ENCODE measurements at regions not wholly inside any gene's neighbourhood (a gene's known extent, or its start where the extent isn't known, plus 50 kb on each side); places are given as distances from the start of the nearest gene placed in this dataset.

DNA sequence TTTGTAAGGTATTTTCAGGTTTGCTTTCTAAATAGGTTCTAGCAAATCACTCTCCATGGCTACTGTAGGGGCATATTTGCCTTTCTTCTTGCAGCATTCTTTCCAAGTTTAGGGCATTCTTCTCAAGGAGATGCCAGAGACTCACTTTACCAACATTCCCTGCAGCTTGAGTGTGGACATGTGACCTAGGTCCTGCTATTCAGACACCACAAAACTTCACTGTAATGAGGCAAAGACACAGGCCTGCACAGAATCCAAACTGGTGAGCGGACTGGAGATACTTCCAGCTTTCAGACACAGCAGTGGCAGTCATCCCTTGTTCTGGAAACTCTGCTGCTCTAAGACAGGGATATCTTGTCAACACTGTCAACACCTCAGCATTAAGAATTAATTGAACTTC is 146.4 kb upstream of the PFN2 start:
- no peak for DNase-seq

DNA sequence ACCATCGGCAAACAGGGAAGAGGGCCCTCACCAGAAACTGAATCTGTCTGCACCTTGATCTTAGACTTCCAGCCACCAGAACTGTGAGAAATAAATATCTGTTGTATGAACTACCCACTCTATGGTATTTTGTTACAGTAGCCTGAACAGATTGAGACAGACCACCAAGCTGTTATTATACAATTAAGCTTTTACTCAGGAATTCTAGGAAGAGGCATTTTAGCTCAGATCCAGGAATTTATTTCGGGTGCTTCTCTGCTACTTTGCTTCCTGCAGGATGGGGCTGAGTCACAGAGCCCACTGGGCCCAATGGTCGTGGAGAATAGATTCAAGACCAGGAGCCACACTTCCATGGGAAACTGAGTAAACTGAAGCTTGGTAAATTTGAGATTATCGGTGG is 145.5 kb upstream of the PFN2 start:
- no peak for DNase-seq

DNA sequence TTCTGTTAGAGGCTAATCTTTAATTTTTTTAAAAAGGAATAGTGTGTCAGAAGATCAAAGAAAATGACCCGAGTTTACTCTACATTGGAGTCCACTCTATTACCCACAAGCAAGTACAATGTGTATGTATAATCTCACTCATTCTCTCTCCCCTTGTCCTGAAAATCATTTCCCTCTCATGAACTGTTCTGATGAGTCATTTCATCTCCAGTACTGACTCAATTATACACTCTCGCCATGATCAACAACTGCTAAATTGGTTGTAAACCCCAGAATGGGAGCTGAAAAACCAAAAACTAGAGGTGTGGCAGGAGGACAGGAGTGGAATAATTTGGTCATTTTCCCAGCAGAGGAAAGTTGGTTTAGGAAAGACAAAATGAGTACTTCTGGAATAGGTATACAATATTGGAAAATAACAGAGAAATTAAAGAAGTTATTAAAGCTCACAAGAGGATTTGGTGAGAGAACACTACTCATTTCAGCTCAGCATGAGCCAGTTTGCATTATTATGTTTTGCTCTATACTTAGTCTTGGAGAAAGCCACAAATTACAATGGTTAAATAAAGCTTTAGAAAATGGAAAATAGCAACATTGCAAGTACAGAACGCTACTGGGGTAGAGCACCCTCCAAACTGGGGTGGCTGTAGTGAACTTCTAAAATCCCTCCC is 144.3 kb upstream of the PFN2 start:
- DNase-seq = no peak

DNA sequence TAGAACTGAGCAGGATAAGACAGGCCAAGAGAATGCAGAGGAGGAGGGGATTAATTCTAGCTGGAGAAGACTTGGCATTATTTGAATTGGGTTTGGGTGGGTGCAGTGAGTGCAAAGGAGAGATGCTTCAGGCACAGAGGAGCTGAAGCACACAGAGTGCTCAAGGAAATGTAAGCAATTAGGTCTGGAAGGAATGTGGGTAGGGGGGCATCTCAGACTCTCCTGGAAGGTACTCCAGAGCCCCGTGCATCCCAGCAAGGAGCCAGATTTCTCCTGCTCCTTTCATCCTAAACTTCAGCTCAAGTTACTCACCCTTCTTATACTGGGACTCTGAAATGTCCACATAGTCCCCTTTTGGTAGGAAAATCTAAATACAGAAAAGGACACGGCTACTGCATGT is 143.6 kb upstream of the PFN2 start:
- DNase-seq = no peak

DNA sequence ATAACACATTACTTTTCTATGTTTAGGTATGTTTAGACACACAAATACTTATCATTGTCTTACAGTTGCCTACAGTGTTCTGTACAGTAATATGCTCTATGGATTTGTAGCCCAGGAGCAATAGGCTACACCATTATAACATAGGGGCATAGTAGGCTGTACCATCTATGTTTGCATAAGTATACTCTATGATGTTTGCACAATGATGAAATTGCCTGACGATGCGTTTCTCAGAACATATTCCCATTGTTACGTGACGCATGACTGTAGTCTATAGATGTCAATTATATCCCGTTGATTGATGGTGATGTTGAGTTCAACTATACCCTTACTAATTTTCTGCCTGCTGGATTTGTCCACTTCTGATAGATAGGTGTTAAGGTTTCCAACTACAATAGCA is 139.4 kb upstream of the PFN2 start:
- DNase-seq = no peak

DNA sequence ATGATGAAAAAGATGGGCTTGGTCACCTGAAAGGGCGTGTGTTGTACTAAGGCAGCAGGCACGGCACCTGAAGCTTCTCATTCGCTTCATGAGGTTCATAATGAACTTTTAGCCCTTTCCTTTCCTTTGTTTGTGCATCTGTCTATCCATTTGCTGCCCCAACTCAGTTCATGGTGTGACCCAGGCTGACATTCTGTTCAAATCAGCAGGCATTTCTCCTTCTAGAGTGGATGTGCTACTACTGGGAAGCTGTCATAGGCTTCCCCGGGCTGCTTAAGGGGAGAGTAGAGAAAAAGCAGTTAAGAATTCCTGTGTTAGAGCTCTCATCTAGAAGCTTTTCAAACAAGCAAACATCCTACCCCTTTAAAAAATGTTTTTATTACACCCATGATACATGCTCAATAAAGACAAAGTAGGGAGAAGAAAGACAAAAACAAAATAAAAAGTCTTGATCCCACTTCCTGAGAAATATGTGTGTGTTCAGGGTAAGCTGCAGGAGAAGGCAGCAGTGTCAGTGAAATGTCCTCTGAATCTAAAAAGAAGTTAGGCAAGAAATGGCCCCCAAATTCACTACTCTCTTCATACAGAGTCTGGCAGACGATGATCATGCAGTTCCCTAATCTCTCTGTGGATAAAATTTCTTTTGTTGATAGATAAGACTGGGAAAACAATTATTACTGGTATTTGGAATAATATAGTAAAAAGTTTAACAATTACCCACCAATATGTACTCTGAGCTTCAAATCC is 136.9 kb upstream of the PFN2 start:
- no peak for DNase-seq

DNA sequence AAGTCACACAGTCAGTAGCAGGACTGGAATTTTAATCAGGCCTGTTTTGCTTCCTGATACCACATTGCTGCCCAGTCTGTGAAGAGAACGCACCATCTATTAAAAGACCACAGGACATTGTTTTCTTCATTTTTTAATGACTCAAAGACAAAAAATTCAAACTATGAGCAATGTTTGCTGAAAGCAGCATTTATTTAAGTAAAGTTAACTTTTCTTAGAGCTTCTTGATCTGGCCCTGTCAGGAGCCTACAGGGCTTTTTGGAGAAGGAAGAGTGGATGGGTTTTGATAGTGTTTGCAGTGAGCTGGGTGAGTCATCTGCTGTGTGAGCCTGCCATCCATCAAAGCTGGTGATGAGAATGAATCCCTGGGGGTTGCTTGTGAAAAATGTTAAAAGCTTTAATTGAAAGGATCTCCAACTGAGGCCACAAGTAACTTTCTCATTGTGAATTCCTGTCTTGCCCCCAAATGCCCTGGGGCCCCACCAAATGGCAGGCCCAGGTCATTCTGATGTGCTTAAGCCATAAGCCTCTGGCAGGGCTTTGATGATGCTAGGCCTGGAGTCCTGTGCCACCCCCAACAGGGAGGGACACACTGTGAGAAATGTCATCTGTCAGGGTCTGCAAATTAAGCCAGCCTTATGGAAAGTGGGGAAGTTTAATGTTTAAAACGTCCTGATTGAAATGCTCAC is 136.2 kb upstream of the PFN2 start:
- no peak for DNase-seq

DNA sequence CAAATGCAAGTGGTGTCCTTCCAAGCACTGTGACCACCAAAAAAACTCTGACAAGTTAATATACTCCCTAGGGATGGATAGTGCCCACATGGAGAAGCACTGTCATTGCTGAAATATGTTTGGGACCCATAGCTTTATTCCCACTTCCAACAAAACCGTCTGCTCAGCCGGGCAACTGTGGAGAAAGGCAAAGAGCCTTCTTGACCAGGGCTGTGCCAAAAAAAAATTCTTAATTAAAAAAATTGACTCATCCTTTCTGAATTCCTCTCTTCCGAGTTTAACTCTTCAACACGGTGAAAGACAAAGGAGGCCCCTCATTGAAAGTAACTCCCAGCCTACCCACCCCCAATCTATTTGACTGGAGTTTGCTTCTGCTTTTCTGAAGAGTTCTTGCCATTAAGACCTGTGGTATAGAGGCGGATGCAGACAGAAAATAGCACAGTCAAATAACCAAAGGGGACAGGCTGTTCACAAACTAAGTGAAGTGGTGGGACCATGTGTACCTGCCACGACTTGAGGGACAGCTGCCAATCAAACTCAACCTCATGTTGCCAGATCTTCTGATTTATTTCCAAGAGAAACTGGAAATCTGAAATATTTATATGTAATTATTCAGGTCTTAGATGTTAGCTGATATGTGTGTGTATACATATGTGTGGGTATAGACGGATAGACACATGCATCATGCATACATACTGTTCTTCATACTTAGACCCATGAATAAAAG is 135.4 kb upstream of the PFN2 start:
- DNase-seq = no peak

DNA sequence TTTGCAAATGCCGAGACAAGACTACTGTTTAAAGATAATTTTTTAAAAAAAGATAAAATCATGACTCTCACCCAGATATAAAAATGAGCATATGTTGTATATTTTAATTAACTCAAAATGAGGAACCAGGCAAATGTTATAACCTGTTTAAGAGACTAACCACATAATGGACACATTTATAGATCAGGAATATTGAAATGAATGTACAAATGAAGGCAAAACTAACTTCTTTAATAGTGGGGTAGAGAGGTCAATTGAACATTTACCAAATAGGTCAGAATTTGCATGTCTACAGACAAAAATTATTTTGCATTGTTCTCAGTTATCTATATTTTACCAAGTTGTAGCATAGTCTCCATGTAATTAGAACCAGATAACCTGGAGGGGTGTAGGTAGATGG is 134.3 kb upstream of the PFN2 start:
- no peak for DNase-seq

DNA sequence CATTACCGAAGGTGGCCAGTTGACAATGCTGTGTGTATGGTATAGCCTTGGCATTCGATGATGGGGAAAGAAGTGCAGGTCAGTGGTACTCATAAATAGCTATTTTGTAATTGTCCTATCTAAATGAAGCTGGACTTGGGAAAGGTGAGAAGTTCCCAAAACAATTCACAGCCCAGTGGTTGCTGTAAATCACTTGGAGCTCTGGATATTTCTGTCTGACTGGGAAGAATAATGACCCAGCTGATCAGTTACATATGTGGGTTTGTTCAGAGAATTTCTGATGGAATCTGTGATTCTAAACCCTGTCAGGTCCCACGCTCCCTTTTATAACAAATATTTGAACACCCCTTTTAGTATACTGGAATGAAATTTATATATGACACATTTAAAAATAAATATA is 133.9 kb upstream of the PFN2 start:
- DNase-seq = no peak

DNA sequence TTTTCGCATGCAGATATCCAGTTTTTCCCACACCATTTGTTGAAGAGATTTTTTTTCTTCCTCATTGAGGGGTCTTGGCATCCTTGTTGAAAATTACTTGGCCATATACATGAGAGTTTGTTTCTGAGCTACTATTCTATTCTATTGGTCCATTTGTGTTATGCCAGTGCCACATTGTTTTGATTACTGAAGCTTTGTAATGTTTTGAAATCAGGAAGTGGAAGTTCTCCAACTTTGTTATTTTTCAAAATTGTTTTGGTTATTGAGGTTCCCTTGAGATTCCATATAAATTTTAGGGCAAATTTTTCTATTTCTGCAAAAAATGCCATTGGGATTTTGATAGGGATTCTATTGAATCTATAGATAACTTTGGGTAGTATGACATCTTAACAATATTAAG is 130.3 kb upstream of the PFN2 start:
- no peak for DNase-seq

DNA sequence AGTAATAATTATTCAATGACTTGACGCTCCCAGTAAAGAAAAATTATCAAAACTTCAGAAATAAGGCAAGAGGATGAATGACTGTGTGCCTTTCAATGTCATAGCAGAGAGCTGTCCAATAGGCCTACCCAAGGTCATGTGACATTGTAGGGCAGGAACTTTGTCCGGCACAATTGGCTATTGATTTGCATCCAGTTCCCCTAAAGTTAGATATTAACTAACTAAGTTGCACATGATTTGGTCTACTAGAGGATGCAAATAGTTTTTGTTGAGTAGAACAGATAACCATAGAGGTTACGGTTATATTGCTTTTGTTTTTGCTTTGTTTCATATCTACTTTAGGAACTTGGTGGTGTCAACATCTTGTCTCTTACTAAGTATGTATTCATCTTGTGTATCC is 127.9 kb upstream of the PFN2 start:
- no peak for DNase-seq

DNA sequence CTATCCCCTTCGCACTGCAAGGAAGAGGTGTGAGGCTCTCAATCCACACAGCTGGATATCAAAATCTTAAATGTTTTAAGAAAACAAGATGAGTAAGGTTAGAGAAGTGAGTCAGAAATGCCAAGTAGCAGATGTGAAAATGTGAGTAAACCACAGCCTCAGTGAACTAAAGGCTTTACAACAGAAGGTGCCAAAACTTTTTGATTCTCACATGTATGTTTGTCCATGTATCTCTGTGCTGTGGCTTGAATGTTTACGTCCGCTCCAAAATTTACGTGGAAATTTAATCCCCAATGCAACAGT is 126.8 kb upstream of the PFN2 start:
- no peak for DNase-seq

DNA sequence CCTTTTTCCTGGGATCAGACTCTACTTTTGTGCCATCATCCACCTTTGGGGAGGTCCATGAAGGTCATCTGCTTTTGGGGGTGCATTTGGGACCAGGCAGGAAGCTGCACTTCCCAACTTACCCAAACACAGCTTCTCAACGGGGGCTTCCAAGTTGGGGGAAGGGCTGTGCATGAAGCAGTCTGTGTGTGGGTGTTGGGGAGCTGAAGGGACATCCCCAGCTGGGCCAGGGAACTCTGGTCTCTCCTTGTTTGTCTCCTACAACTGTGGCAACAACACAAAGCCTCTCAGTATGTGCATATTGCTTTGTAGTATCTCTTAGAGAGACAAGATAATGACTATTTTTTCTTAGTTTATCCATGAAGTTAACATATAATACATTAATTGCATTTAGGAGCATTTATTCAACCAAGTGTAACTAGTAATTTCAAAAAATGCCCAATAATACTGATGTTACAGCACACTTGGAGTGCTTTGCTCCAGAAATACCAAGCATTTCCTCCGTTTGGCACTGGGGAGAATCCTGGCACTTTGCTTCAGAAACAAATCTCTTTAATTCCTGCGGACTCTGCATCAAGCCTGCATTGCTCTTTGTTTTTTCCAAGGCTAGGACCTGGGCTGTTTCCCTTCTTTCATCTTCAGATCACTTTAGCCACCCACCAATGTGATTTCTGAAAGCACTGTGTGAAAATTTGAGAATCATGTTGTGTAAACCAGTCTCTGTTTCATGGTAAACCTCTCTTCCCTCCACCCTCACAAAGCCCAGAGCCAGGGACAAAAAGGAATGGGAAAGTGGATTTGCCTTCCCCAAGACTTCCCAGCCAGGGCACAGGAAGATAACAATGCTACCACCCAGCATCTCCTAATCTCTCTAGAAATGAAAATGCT is 126.2 kb upstream of the PFN2 start:
- no peak for DNase-seq

DNA sequence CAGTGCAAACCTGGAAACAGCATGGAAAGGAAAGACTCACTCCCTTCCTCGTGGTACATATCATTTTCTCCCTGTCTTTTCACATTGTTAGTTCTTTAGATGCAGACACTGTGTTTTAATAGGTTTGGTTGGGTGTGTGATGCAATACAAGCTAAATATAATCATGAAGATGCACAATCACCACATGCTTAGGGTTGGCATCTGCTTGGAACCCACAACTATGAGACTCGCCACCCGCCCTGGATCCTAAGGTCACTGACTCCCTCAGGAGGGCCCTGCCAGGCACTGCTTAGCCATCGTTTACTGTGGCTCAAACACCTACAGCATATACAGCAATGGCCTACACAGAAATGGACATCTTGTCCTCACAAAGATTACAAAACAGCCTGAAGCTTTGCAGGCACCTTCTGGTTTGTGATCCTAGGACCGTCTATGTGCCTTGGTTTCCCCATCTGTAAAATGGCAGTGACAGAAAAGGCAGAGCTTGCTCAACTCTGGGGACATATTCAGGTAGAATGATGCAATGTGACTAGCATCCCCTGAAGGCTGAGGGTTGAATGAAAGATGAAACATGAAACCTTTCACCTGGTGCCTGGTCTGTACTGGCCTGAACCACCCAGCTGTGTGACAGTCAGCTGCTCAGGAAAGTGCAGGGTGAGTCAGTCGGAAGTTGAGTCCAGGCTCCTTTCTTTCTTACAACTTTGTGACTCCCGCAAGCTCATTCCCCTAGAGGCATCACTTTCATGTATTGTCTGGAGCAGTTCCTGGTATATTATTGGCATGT is 123.6 kb upstream of the PFN2 start:
- DNase-seq = no peak

DNA sequence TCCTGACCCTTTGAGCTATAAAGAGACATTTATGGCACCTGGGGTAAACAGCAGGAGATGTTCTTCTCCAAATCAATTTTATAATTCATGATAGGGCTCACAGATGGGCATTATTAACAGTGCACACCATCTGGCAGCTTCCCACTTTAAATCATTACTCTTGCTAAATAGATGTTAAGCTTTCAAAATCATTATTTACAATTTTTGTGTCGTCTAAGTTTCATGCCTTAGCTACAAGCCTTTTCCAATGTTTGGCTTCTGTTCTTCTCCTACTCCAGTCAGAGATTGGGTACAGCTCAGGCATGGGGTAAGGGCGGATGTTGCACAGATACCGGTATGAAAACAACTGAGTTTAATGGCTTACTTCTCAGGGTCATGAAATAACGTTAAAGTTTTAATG is 120.9 kb upstream of the PFN2 start:
- no peak for DNase-seq

DNA sequence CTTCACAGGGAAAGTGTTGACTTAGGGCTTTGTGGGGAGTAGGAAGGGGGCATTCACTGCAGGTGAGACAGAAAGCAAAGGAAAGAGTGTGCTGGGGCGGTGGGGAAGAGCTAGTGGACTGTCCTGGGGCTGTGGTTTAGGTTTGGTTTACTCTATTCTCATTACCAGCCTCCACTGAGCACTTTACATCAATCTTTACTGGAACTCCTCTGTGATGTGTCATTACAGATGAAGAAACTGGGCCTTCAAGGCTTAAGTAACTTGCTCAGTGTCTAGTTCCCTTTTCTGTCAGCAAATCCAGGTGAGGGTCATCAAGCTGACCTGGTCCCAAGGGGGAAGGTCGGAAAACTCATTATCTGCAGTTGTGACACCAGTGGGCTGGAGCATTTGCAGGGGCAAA is 120.2 kb upstream of the PFN2 start:
- no peak for DNase-seq

DNA sequence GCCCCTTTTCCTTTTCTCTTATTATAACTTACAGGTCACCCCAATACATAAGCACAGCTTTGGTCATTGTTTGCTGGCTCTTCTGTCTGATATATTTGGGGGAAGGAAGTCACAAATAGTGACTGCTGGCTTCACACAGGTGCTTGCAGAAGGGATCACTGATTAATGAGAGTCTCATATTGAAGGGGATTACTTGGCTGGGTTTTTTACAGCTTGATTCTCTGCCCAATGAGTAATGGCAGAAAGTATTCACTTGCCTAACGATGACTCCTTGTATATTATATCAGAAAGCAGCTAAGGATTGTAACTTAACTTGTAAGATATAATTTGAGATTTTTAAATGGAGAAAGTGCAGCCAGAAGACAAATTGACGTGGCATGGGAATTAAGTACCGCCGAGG is 119.3 kb upstream of the PFN2 start:
- DNase-seq = no peak

DNA sequence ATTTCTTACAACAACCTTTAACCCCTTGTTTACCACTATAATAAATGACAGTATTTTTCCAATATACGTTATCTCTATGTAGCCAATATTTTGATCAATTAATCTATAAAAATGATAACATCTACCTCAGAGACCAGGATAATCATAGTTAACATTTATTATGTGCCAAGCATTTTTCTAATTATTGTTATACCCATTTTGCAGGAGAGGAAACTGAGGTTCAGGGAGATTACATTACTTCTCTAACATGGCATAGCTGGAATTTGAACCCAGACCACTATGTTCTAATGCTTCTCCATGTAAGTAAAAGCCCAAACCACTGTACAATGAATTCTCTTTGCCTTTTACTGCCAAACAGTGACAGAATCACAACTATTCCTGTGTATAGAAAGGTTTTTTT is 113.4 kb upstream of the PFN2 start:
- DNase-seq = no peak

DNA sequence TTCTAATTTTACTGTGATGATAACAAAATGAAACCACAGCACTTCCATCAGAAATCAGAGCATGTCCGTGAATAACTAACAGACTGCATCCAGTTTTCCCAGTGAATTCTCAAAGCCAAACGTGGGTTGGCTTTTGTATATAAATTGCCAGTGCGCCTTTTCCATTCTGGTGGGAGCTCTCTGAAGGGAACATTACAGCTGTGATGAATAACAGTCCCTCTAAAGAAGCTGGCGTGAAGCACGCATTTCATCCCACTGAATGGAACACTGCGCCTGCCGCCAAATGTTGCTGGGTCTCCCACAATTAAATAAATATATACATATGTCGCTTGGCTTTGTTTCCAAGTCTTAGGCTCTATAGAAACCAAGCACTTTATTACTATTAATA is 113.0 kb upstream of the PFN2 start:
- no peak for DNase-seq

DNA sequence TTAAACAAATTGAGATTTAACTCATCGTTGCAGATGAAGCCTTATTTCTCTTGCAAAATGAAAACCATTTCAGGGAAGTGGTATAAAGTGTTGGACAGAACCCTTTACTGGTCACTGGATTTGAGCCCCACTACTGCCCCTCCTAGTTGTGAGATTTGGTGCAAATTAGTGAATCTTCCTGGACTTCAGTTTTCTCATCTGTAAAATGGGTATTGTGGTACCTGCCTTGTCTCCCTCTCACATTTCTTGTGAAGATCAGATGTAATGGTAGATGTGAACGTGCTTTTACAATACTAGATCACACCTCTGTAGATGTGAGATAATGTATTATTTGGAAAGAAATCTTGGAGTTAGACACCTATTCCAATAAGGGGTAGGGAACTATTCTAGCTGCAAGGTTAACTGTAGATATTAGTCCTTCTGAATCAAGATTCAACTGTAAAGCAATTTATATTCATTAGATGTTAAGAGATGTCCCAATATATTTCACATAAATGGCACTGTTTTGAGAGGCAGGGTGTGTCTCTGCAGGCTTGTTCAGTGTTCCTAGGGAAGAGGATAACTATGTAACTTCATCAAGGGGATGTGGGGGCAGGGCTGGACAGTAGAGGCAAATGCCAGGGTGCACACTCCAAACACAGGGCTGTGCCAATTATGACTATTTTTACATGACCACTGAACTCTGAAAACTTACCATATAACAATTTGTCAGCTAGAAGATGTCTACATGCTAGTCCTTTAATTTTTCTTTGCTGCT is 112.4 kb upstream of the PFN2 start:
- no peak for DNase-seq

Data from CD4-positive, alpha-beta T cell treated with Interleukin-21 for 1 hour (primary cell).